GM12878 (cell line): ENCODE measurements at regions not wholly inside any gene's neighbourhood (a gene's known extent, or its start where the extent isn't known, plus 50 kb on each side); places are given as distances from the start of the nearest gene placed in this dataset.

Experiments used
- ATAC-seq: fragments of 200-7000 bp; cut with Tn5 transposase; 3 replicates; pipeline ENCODE4 v1.9.1; 2020; ENCODE audit warnings: mild to moderate bottlenecking, moderate library complexity
- BruUV-seq: library from RNA; stranded (reverse); fragments of 400-500 nt; replicated peaks from 2 replicates; lab custom pipeline; 2021; lab: Mats Ljungman, UMichigan
- CTCF ChIA-PET: fragments of 300-600 bp; sonication (Branson Sonifier 250); formaldehyde crosslinking; extraction: SDS; loops from one replicate; lab custom pipeline; 2021; ENCODE audit warnings: inconsistent platforms; lab: Yijun Ruan, JAX
- POLR2A ChIA-PET: fragments of 350-600 bp; formaldehyde crosslinking; extraction: SDS; loops from one replicate; lab custom pipeline; 2021; ENCODE audit warnings: inconsistent platforms; lab: Charles Lee
- RAD21 ChIA-PET: fragments of 300-600 bp; sonication (Branson Sonifier 250); formaldehyde crosslinking; loops from one replicate; lab custom pipeline; 2023; ENCODE audit warnings: antibody characterized with exemption; ENCODE audit not compliant: unreplicated experiment; lab: Charles Lee
- SMC1A ChIA-PET: fragments of 300-600 bp; sonication (Branson Sonifier 250); formaldehyde crosslinking; loops from one replicate; lab custom pipeline; 2023; ENCODE audit not compliant: unreplicated experiment, uncharacterized antibody; lab: Charles Lee
- DNase-seq: peaks from one replicate; pipeline ENCODE4 v3.0.0-alpha.2; 2011; ENCODE audit warnings: low read depth, low spot score
- FAIRE-seq: peaks from 3 replicates; lab custom pipeline; 2011; peaks lifted over from hg19 to GRCh38; lab: Jason Lieb, UNC
- H2AFZ ChIP-seq: 2 replicates; pipeline ENCODE4 v1.6.0; 2011; ENCODE audit warnings: low read depth, low read length, control low read depth; ENCODE audit not compliant: control insufficient read depth
- H3K27ac ChIP-seq: 2 replicates; pipeline ENCODE4 v1.5.1; 2011; ENCODE audit warnings: control low read depth; ENCODE audit not compliant: control insufficient read depth, insufficient read depth
- H3K27me3 ChIP-seq, 2 experiments: replicated peaks in 1 of 2; 2 replicates each; pipeline versions ENCODE4 v1.6.0 to v1.6.1; 2011; ENCODE audit warnings: low read length in 1 of 2; ENCODE audit not compliant: control insufficient read depth in 2 of 2, insufficient read depth in 2 of 2
- H3K36me3 ChIP-seq, 2 experiments: 2 replicates each; pipeline ENCODE4 v1.5.1; 2011; ENCODE audit warnings: low read length in 1 of 2; ENCODE audit not compliant: control insufficient read depth in 2 of 2, insufficient read depth in 2 of 2
- H3K4me1 ChIP-seq: 2 replicates; pipeline ENCODE4 v1.6.1; 2011; ENCODE audit warnings: mild to moderate bottlenecking, low read length, moderate library complexity, mixed read lengths; ENCODE audit not compliant: control insufficient read depth, insufficient read depth
- H3K4me2 ChIP-seq: 2 replicates; pipeline ENCODE4 v1.6.0; 2011; ENCODE audit warnings: control low read depth; ENCODE audit not compliant: control insufficient read depth, insufficient read depth
- H3K4me3 ChIP-seq: fragments of 200-600 bp; sonication (generic); 2 replicates; pipeline ENCODE4 v1.5.1; 2016
- H3K79me2 ChIP-seq: 2 replicates; pipeline ENCODE4 v1.6.0; 2011; ENCODE audit warnings: low read length; ENCODE audit not compliant: control insufficient read depth, insufficient read depth
- H3K9ac ChIP-seq: 2 replicates; pipeline ENCODE4 v1.8.0; 2011; ENCODE audit warnings: low read length, control low read depth, mixed read lengths; ENCODE audit not compliant: control insufficient read depth, insufficient read depth
- H3K9me3 ChIP-seq: replicated peaks from 3 replicates; pipeline ENCODE4 v1.5.1; 2011; ENCODE audit warnings: mild to moderate bottlenecking, low read length; ENCODE audit not compliant: control insufficient read depth, insufficient read depth
- H4K20me1 ChIP-seq: 2 replicates; pipeline ENCODE4 v1.6.0; 2011; ENCODE audit not compliant: control insufficient read depth, insufficient read depth
- ASH2L ChIP-seq: fragments of 300-600, 200-600 bp; sonication (generic); IDR thresholded peaks from 2 replicates; pipeline ENCODE4 v1.6.1; 2017; ENCODE audit warnings: low read depth, mild to moderate bottlenecking, borderline replicate concordance
- BACH1 ChIP-seq: fragments of 450-650 bp; IDR thresholded peaks from 2 replicates; pipeline ENCODE4 v1.6.1; 2017; ENCODE audit warnings: mild to moderate bottlenecking, borderline replicate concordance
- CHD2 ChIP-seq: IDR thresholded peaks from 2 replicates; pipeline ENCODE4 v1.6.1; 2011; ENCODE audit warnings: low read depth, low read length, improper control_type of control experiment, borderline replicate concordance
- CREM ChIP-seq: IDR thresholded peaks from 2 replicates; pipeline ENCODE4 v1.6.1; 2014; ENCODE audit warnings: antibody characterized with exemption, low read depth
- FOS ChIP-seq: IDR thresholded peaks from 3 replicates; pipeline ENCODE4 v1.6.1; 2011; ENCODE audit warnings: borderline replicate concordance; ENCODE audit not compliant: insufficient read length; ENCODE audit errors: extremely low read depth
- NR2C1 ChIP-seq: fragments of 450-650 bp; IDR thresholded peaks from 2 replicates; pipeline ENCODE4 v1.6.1; 2017; ENCODE audit warnings: antibody characterized with exemption, mild to moderate bottlenecking, moderate library complexity
- NR2C2 ChIP-seq: IDR thresholded peaks from 2 replicates; pipeline ENCODE4 v1.6.1; 2011; ENCODE audit warnings: borderline replicate concordance, low read depth; ENCODE audit not compliant: control insufficient read depth, insufficient read length
- POU2F2 ChIP-seq: IDR thresholded peaks from 3 replicates; pipeline ENCODE4 v1.6.1; 2011; ENCODE audit warnings: low read depth, mild to moderate bottlenecking, low read length, borderline replicate concordance
- STAT1 ChIP-seq: fragments of 450-650 bp; conservative IDR thresholded peaks from 2 replicates; pipeline ENCODE4 v1.6.1; 2014; ENCODE audit warnings: antibody characterized with exemption, mild to moderate bottlenecking
- SUPT20H ChIP-seq: IDR thresholded peaks from 2 replicates; pipeline ENCODE4 v1.6.1; 2011; ENCODE audit warnings: low read depth, mild to moderate bottlenecking, low read length, moderate library complexity, borderline replicate concordance; ENCODE audit not compliant: control insufficient read depth
- TCF12 ChIP-seq: IDR thresholded peaks from 2 replicates; pipeline ENCODE4 v1.6.1; 2011; ENCODE audit warnings: low read depth, mild to moderate bottlenecking, low read length
- ZBTB33 ChIP-seq: fragments of 450-650 bp; IDR thresholded peaks from 2 replicates; pipeline ENCODE4 v1.6.1; 2017; ENCODE audit warnings: mild to moderate bottlenecking
- ZNF274 ChIP-seq: IDR thresholded peaks from one replicate; pipeline ENCODE4 v1.8.0; 2011; ENCODE audit not compliant: insufficient read length, insufficient read depth
- WGBS: methylation state at CpG from one replicate; pipeline ENCODE4 v1.1.6; 2016; ENCODE audit warnings: low lambda C conversion rate; ENCODE audit not compliant: insufficient replicate concordance, insufficient coverage; ENCODE audit errors: missing lambda C conversion rate; 5-methylcytosine and 5-hydroxymethylcytosine counted together
- in situ Hi-C: fragments of 300-500 bp; cut with MboI; formaldehyde crosslinking; loops from 9 replicates; pipeline ENCODE4 v1.14.3; 2018; ENCODE audit warnings: mixed read lengths
- intact Hi-C: fragments of 100-400 bp; cut with micrococcal nuclease; formaldehyde crosslinking; loops from one replicate; pipeline ENCODE4 v1.14.2; 2022; ENCODE audit not compliant: unreplicated experiment

DNA sequence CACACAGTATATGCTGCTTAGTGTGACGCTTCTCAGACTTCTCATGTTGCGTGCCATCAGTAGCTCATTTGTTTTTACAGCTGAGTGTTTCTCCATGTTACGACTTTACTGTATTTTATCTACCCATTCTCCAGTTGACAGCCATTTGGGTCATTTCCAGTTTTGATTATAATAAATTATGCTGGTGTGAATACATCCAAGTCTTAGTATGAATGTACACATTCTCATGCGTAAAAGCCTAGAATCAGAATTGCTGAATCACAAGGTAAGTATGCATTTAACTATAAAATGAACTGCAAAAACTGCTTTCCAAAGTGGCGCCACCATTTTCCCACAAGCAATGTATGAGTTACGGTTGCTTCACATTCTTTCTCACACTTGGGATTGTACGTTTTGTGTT, 184.2 kb upstream of the SLC35G4 start:
- H3K27ac ChIP-seq, result no peak overlapping the region
- CTCF ChIA-PET, result no interaction called here
- H4K20me1 ChIP-seq, result no peaks in the 10 kb centered on the region
- H3K4me3 ChIP-seq, result no peak overlapping the region
- in situ Hi-C loops (no loop called here), intact Hi-C loops (no loop called here)
- H2AFZ ChIP-seq, result no peak overlapping the region
- DNase-seq (no peak), FAIRE-seq (no peak), ATAC-seq (no peak)
- TF ChIP-seq FOS (no peak), NR2C2 (no peak), SUPT20H (no peak), TCF12 (no peak), NR2C1 (no peak), BACH1 (no peak), CHD2 (no peak), ZNF274 (no peak), ZBTB33 (no peak), ASH2L (no peak), STAT1 (no peak), POU2F2 (no peak), CREM (no peak)
- no TSS peak for BruUV-seq
- H3K9me3 ChIP-seq, result no peaks in the 10 kb centered on the region
- POLR2A ChIA-PET, result no interaction called here
- no peaks in the 10 kb centered on the region; a peak in 1 of 4 replicates for H3K27me3 ChIP-seq
- H3K4me1 ChIP-seq, result no peaks in the 10 kb centered on the region
- SMC1A ChIA-PET, result interaction anchor here (1.0 kb wide), 1 partner anchor 39 kb away, joined by 3 read pairs; no protein-coding TSS in a partner anchor
- H3K36me3 ChIP-seq, result no peaks in the 10 kb centered on the region
- H3K4me2 ChIP-seq, result no peak overlapping the region
- RAD21 ChIA-PET, result no interaction called here
- no peak overlapping the region for H3K9ac ChIP-seq
- no peaks in the 10 kb centered on the region for H3K79me2 ChIP-seq
- WGBS, result 58% methylated on average over 7 of the region's 7 CpGs
